SK-N-SH (cell line): ENCODE measurements at regions not wholly inside any gene's neighbourhood (a gene's known extent, or its start where the extent isn't known, plus 50 kb on each side); places are given as distances from the start of the nearest gene placed in this dataset.

Experiments
- CTCF ChIA-PET: fragments of 300-600, 350-600 bp; formaldehyde crosslinking; extraction: SDS; loops from one replicate; lab custom pipeline; 2021; lab: Yijun Ruan, JAX
- POLR2A ChIA-PET: fragments of 350-600 bp; sonication (Branson Sonifier 250); formaldehyde crosslinking; extraction: SDS; loops from one replicate; lab custom pipeline; 2020; ENCODE audit warnings: antibody characterized with exemption, inconsistent platforms; lab: Yijun Ruan, JAX
- DNase-seq: peaks from one replicate; pipeline ENCODE4 v3.0.0; 2012
- H2AFZ ChIP-seq: fragments of 200-600 bp; sonication (generic); 2 replicates; pipeline ENCODE4 v1.8.1; 2016; ENCODE audit warnings: antibody characterized with exemption, mild to moderate bottlenecking, low read depth
- H3F3A ChIP-seq: fragments of 200-600 bp; sonication (generic); replicated peaks from 2 replicates; pipeline ENCODE3; 2016; ENCODE audit warnings: antibody characterized with exemption, mild to moderate bottlenecking; ENCODE audit not compliant: insufficient read depth
- H3K27ac ChIP-seq, 2 experiments: fragments of 200-500 bp in 1 of 2; fragments of 200-600 bp in 1 of 2; sonication (Bioruptor generic) in 1 of 2; sonication (generic), shearing (Covaris generic) in 1 of 2; 2 replicates each; pipeline versions ENCODE4 v1.5.1 to v1.6.1; 2014 to 2016; ENCODE audit warnings: low read depth in 2 of 2, inconsistent platforms in 1 of 2, low read length in 1 of 2, mild to moderate bottlenecking in 1 of 2, mixed read lengths in 1 of 2
- H3K27me3 ChIP-seq: fragments of 200-600 bp; sonication (generic), shearing (Covaris generic); 2 replicates; pipeline ENCODE4 v1.6.1; 2016; ENCODE audit warnings: mixed run types; ENCODE audit not compliant: insufficient read depth
- H3K36me3 ChIP-seq, 2 experiments: fragments of 200-500 bp in 1 of 2; fragments of 200-600 bp in 1 of 2; sonication (Bioruptor generic) in 1 of 2; sonication (generic) in 1 of 2; replicated peaks in 1 of 2; 2 replicates each; pipeline versions ENCODE3 to v1.5.1; 2014 to 2016; ENCODE audit warnings: low read length in 1 of 2, mild to moderate bottlenecking in 1 of 2; ENCODE audit not compliant: insufficient read depth in 2 of 2, control insufficient read depth in 1 of 2
- H3K4me1 ChIP-seq, 2 experiments: fragments of 200-500 bp in 1 of 2; fragments of 200-600 bp in 1 of 2; sonication (Bioruptor generic) in 1 of 2; sonication (generic), shearing (Covaris generic) in 1 of 2; 2 replicates each; pipeline versions ENCODE4 v1.5.1 to v1.6.1; 2014 to 2016; ENCODE audit warnings: low read depth in 1 of 2, low read length in 1 of 2, mixed run types in 1 of 2; ENCODE audit not compliant: insufficient read depth in 2 of 2, control insufficient read depth in 1 of 2
- H3K4me2 ChIP-seq: fragments of 200-600 bp; sonication (generic), shearing (Covaris generic); 2 replicates; pipeline ENCODE4 v1.6.1; 2017; ENCODE audit warnings: mixed run types
- H3K4me3 ChIP-seq, 2 experiments: fragments of 200-500 bp in 1 of 2; fragments of 200-600 bp in 1 of 2; sonication (Bioruptor generic) in 1 of 2; sonication (generic), shearing (Covaris generic) in 1 of 2; 2 replicates each; pipeline versions ENCODE4 v1.5.1 to v1.8.1; 2014 to 2016; ENCODE audit warnings: low read depth in 2 of 2, inconsistent platforms in 1 of 2, low read length in 1 of 2, mild to moderate bottlenecking in 1 of 2, mixed read lengths in 1 of 2, moderate library complexity in 1 of 2
- H3K79me2 ChIP-seq: fragments of 200-600 bp; sonication (generic); 2 replicates; pipeline ENCODE4 v1.8.1; 2017; ENCODE audit warnings: mild to moderate bottlenecking; ENCODE audit not compliant: insufficient read depth
- H3K9ac ChIP-seq: fragments of 200-600 bp; sonication (generic); 2 replicates; pipeline ENCODE4 v1.6.1; 2017; ENCODE audit warnings: mixed run types
- H3K9me2 ChIP-seq: fragments of 200-600 bp; sonication (generic); 2 replicates; pipeline ENCODE4 v1.6.1; 2017; ENCODE audit warnings: mixed run types
- H3K9me3 ChIP-seq: fragments of 200-600 bp; sonication (generic); 2 replicates; pipeline ENCODE4 v1.6.1; 2017; ENCODE audit warnings: mixed run types, mild to moderate bottlenecking, moderate library complexity
- H4K20me1 ChIP-seq: fragments of 200-600 bp; sonication (generic); 2 replicates; pipeline ENCODE4 v1.6.1; 2017; ENCODE audit warnings: mild to moderate bottlenecking, mixed run types; ENCODE audit not compliant: insufficient read depth
- CTCF ChIP-seq: fragments of 200-600 bp; sonication (generic); IDR thresholded peaks from 2 replicates; pipeline ENCODE4 v1.6.1; 2017; ENCODE audit warnings: antibody characterized with exemption, mild to moderate bottlenecking, moderate library complexity
- EZH2phosphoT487 ChIP-seq: fragments of 200-600 bp; sonication (generic); IDR thresholded peaks from 2 replicates; pipeline ENCODE4 v1.6.1; 2017; ENCODE audit warnings: low read depth, mixed run types, mild to moderate bottlenecking, antibody characterized with exemption, moderate library complexity, borderline replicate concordance
- FOSL2 ChIP-seq: IDR thresholded peaks from 2 replicates; pipeline ENCODE4 v1.4.0; 2012; ENCODE audit warnings: low read depth, mild to moderate bottlenecking, moderate library complexity, borderline replicate concordance
- NFIC ChIP-seq: IDR thresholded peaks from 2 replicates; pipeline ENCODE4 v1.4.0; 2012; ENCODE audit warnings: borderline replicate concordance
- NRF1 ChIP-seq: IDR thresholded peaks from 2 replicates; pipeline ENCODE4 v1.6.1; 2012; ENCODE audit warnings: low read depth, mild to moderate bottlenecking, low read length
- POLR2AphosphoS5 ChIP-seq: IDR thresholded peaks from 2 replicates; pipeline ENCODE4 v1.6.1; 2012; ENCODE audit warnings: low read depth, low read length
- TAF1 ChIP-seq: IDR thresholded peaks from 2 replicates; pipeline ENCODE4 v1.6.1; 2012; ENCODE audit warnings: low read depth, mild to moderate bottlenecking, low read length, moderate library complexity, borderline replicate concordance
- USF1 ChIP-seq: IDR thresholded peaks from 2 replicates; pipeline ENCODE4 v1.4.0; 2012; ENCODE audit warnings: low read depth, borderline replicate concordance
- YY1 ChIP-seq: IDR thresholded peaks from 2 replicates; pipeline ENCODE4 v1.4.0; 2012; ENCODE audit warnings: low read depth, mild to moderate bottlenecking
- WGBS: methylation state at CpG from one replicate; pipeline ENCODE4 v1.1.6; 2017; ENCODE audit warnings: low lambda C conversion rate; 5-methylcytosine and 5-hydroxymethylcytosine counted together
- TF ChIP-seq, protein P1 (sequence below): fragments of 150-350 bp; IDR thresholded peaks from 2 replicates; pipeline ENCODE4 v1.6.1; 2017; ENCODE audit warnings: antibody characterized with exemption, low read length, low read depth, borderline replicate concordance

GRCh38 chr1:105398909-105399308, 1649.2 kb downstream of the AMY1C start:
- POLR2A ChIA-PET = no interaction called here
- Histone ChIP-seq H3K4me2 (no peak overlapping the region), H4K20me1 (no peaks in the 10 kb centered on the region), H3K9me3 (no peaks in the 10 kb centered on the region), H3K36me3 (no peaks in the 10 kb centered on the region), H3K79me2 (no peaks in the 10 kb centered on the region), H3K4me3 (no peak overlapping the region), H3K27ac (no peak overlapping the region), H3K27me3 (no peaks in the 10 kb centered on the region), H3K9ac (no peak overlapping the region), H3F3A (no peaks in the 10 kb centered on the region), H2AFZ (no peak overlapping the region), H3K9me2 (no peaks in the 10 kb centered on the region), H3K4me1 (no peaks in the 10 kb centered on the region)
- no peak for DNase-seq
- TF ChIP-seq FOSL2 (no peak), NFIC (no peak), NRF1 (no peak), YY1 (no peak), TAF1 (no peak)
- TF ChIP-seq, protein P1, sequence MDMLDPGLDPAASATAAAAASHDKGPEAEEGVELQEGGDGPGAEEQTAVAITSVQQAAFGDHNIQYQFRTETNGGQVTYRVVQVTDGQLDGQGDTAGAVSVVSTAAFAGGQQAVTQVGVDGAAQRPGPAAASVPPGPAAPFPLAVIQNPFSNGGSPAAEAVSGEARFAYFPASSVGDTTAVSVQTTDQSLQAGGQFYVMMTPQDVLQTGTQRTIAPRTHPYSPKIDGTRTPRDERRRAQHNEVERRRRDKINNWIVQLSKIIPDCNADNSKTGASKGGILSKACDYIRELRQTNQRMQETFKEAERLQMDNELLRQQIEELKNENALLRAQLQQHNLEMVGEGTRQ = no peak
- CTCF ChIA-PET = no interaction called here

DNA sequence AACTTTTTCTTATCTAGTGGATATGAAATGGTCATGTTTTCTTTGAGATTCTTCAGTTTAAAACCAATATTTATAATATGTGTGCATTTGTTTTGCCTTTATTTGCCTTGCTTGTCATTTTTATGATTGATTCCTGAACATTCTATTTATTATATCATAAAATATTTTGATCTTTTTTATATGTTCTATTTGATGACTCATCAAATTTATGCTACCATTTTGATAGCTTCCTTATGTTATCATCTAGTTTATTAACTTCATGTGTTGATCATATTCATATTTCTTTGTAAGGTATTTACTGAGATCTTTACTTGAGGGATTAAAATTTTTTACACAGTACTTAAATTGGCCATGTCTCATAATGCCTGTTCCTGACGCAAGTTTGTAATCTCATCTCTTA, 1650.0 kb downstream of the AMY1C start:
- no peak for TF ChIP-seq EZH2phosphoT487
- TF ChIP-seq CTCF = no peak

GRCh38 chr1:105416261-105416660, 1640.2 kb upstream of the PRMT6 start:
- POLR2A ChIA-PET = no interaction called here

More for the DNA sequence above, 1650.0 kb downstream of the AMY1C start:
- Histone ChIP-seq H3K27ac (no peak overlapping the region), H3K79me2 (no peaks in the 10 kb centered on the region), H3K4me3 (no peak overlapping the region), H3K27me3 (no peaks in the 10 kb centered on the region), H3K9ac (no peak overlapping the region), H4K20me1 (no peaks in the 10 kb centered on the region), H3K36me3 (no peaks in the 10 kb centered on the region), H3K4me2 (no peak overlapping the region), H3K9me3 (no peaks in the 10 kb centered on the region), H3K9me2 (no peaks in the 10 kb centered on the region), H3F3A (no peaks in the 10 kb centered on the region), H3K4me1 (no peaks in the 10 kb centered on the region), H2AFZ (no peak overlapping the region)
- DNase-seq = no peak
- CTCF ChIA-PET = no interaction called here
- POLR2A ChIA-PET = no interaction called here
- WGBS = 74% methylated on average over 1 of the region's 1 CpG

More at GRCh38 chr1:105416261-105416660, 1640.2 kb upstream of the PRMT6 start:
- Histone ChIP-seq H4K20me1 (no peaks in the 10 kb centered on the region), H3K27ac (no peak overlapping the region), H3K79me2 (no peaks in the 10 kb centered on the region), H3K9me2 (no peaks in the 10 kb centered on the region), H3K36me3 (no peaks in the 10 kb centered on the region), H3K4me1 (no peaks in the 10 kb centered on the region), H3K4me2 (no peak overlapping the region), H3K4me3 (no peak overlapping the region), H3F3A (no peaks in the 10 kb centered on the region), H3K9ac (no peak overlapping the region), H2AFZ (no peak overlapping the region), H3K27me3 (no peaks in the 10 kb centered on the region), H3K9me3 (no peaks in the 10 kb centered on the region)
- 26% methylated on average over 3 of the region's 3 CpGs for WGBS
- DNase-seq = no peak
- TF ChIP-seq YY1 (no peak), CTCF (no peak), EZH2phosphoT487 (no peak), POLR2AphosphoS5 (no peak), USF1 (no peak)
- CTCF ChIA-PET = no interaction called here
